HCEC 1CT (cell line): ENCODE measurements at regions not wholly inside any gene's neighbourhood (a gene's known extent, or its start where the extent isn't known, plus 50 kb on each side); places are given as distances from the start of the nearest gene placed in this dataset.
"Not testable (repeated sequence)": the region's sequence is repeated elsewhere in the genome, so short reads cannot be mapped to it uniquely, and the experiment has no call there.

Experiments
- DNase-seq: peaks from one replicate; pipeline ENCODE4 v3.0.0-alpha.2; 2017

- DNase-seq: no peak
Observed at GRCh38 chr15:98331676-98332075, 316.7 kb upstream of the IGF1R start.

GRCh38 chr15:98333251-98333650 lies 315.1 kb upstream of the IGF1R start:
- no peak for DNase-seq

GRCh38 chr15:98342911-98343310 lies 305.4 kb upstream of the IGF1R start:
- DNase-seq: no peak

GRCh38 chr15:98344591-98344990 lies 303.7 kb upstream of the IGF1R start:
- no peak for DNase-seq

- no peak for DNase-seq
Observed at GRCh38 chr15:98347001-98347400, 301.3 kb upstream of the IGF1R start.

- DNase-seq: no peak
Observed at GRCh38 chr15:98347866-98348265, 300.5 kb upstream of the IGF1R start.

GRCh38 chr15:98350276-98350675 lies 298.1 kb upstream of the IGF1R start:
- no peak for DNase-seq

- DNase-seq: not testable (repeated sequence)
Observed at GRCh38 chr15:98358274-98358673, 290.1 kb upstream of the IGF1R start.

GRCh38 chr15:98358971-98359370 lies 289.4 kb upstream of the IGF1R start:
- no peak for DNase-seq

GRCh38 chr15:98363416-98363815 lies 284.9 kb upstream of the IGF1R start:
- no peak for DNase-seq

- no peak for DNase-seq
Observed at GRCh38 chr15:98363955-98364354, 284.4 kb upstream of the IGF1R start.

- no peak for DNase-seq
Observed at GRCh38 chr15:98369081-98369716, 279.1 kb upstream of the IGF1R start.

- no peak for DNase-seq
Observed at GRCh38 chr15:98375513-98376340, 272.6 kb upstream of the IGF1R start.

GRCh38 chr15:98380721-98381120 lies 267.6 kb upstream of the IGF1R start:
- DNase-seq: no peak

- DNase-seq: no peak
Observed at GRCh38 chr15:98381446-98381845, 266.9 kb upstream of the IGF1R start.

GRCh38 chr15:98382139-98382538 lies 266.2 kb upstream of the IGF1R start:
- DNase-seq: no peak

GRCh38 chr15:98383571-98383970 lies 264.8 kb upstream of the IGF1R start:
- DNase-seq: no peak

GRCh38 chr15:98384328-98385029 lies 263.9 kb upstream of the IGF1R start:
- no peak for DNase-seq

- no peak for DNase-seq
Observed at GRCh38 chr15:98385752-98386381, 262.5 kb upstream of the IGF1R start.

- no peak for DNase-seq
Observed at GRCh38 chr15:98386561-98386960, 261.8 kb upstream of the IGF1R start.

GRCh38 chr15:98387866-98388265 lies 260.5 kb upstream of the IGF1R start:
- no peak for DNase-seq

- DNase-seq: no peak
Observed at GRCh38 chr15:98390946-98391530, 257.3 kb upstream of the IGF1R start.

- no peak for DNase-seq
Observed at GRCh38 chr15:98391568-98391967, 256.8 kb upstream of the IGF1R start.
